CD4-positive, alpha-beta T cell treated with Interleukin-4 for 1 hour (primary cell): ENCODE measurements at regions not wholly inside any gene's neighbourhood (a gene's known extent, or its start where the extent isn't known, plus 50 kb on each side); places are given as distances from the start of the nearest gene placed in this dataset.

Experiments used
- DNase-seq, 2 donors: peaks; one replicate each; pipeline ENCODE4 v3.0.0-alpha.2; 2020 to 2022

GRCh38 chr14:71694591-71695530 is 237.4 kb upstream of the RGS6 start:
- DNase-seq, result no peak

GRCh38 chr14:71695611-71696350 is 236.4 kb upstream of the RGS6 start:
- DNase-seq, result no peak

DNA sequence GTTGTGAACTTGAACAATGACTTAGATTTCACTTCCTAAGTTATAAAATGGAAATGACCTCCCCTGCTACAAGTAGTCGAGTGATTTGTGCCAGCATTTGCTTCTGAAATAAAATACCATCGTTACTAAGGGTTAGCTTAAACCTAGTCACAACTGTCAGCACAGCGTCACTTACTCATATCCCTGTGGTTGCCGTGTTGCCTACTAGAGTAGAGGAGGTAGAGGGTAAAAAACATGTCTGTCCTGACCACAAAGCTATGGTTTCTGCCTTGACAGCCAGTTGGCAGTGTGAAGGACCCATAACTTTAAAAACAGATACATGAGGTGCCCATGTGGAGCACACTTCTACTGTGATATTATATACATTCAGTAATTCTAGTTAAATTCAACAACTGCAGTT is 234.2 kb upstream of the RGS6 start:
- DNase-seq, result peak in 1 of 2 donors; percentile 4

GRCh38 chr14:71698673-71699072 is 233.6 kb upstream of the RGS6 start:
- DNase-seq, result no peak

DNA sequence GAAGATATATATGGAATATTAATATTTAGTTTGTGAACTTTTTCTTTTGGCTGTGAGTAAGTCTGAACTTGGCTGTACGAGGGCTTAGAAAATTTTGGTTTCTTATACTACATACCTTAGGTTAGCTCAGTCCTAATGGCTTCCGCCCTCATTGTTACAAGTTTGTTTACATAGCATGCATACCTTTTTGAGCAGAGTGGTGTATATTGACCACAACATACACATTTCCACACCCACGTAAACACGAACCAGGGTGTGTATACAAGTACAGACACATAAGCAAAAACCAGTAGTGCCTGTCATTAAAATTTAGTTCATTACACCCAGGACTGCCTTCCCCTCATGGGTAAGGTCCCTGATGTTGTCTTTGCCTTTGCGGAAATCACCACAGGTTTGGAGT is 230.2 kb upstream of the RGS6 start:
- DNase-seq, result no peak

GRCh38 chr14:71702786-71703185 is 229.4 kb upstream of the RGS6 start:
- DNase-seq, result no peak

GRCh38 chr14:71703477-71703876 is 228.8 kb upstream of the RGS6 start:
- DNase-seq, result no peak

DNA sequence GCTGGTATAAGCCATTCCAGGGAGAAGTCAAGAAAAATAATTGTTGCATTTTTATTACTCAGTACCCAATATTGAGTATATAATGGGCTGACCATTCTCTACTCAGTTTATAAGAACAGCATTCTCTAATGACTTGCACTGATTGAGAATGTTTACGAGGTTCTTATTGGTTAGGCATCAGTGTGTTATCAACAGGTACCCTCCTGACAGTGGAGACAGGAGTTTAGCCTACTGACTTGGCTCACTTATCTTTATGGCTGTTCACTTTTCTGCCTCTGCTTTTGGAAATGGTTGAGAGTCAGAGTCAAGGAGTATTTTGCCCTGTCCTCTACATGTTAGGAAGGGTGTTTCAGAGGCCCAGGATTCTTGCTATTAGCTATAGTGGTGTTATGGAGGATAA is 228.0 kb upstream of the RGS6 start:
- no peak for DNase-seq

- no peak for DNase-seq
Observed at GRCh38 chr14:71705460-71705859, 226.8 kb upstream of the RGS6 start.

- DNase-seq, result no peak
Observed at GRCh38 chr14:71709076-71709475, 223.2 kb upstream of the RGS6 start.

- DNase-seq, result no peak
Observed at GRCh38 chr14:71709987-71710386, 222.2 kb upstream of the RGS6 start.

DNA sequence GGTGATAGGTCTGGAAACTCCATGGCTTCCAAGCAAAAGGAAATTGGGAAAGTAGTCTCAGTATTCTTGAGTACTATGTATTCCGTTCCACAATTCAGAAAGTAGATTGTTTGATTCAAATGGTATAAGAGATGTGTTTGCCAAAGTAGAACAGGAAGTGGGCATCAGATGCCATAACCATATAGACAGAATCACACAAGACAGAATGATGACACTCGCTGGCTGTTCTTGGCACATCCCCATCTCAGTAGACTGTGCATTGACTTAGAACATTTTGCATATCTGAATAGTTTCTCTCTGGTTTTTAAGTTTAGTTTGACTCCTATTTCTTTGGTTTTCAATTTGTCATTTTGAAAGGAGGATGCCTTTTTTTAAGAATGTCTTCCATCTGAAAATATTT is 221.1 kb upstream of the RGS6 start:
- DNase-seq, result no peak

DNA sequence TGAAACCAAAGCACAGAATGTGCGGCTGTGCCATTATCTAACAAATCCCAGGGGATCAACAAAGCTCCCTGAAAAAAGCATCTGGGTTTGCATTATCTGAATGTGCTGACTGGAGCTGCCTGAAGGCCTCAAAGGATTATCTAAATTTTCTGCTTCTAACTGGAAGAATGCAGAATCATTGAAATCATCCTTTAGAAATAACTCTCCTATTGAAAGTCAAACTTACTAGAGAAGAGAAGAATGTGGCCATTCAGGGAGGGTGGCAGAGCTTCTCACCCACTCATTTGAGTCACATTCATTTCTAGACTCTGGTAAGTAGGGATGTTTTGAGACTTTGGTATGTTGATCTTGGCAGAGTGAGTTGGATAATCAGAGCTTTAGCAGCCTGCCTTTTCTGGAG is 220.6 kb upstream of the RGS6 start:
- DNase-seq, result no peak

- no peak for DNase-seq
Observed at GRCh38 chr14:71712478-71712877, 219.8 kb upstream of the RGS6 start.

GRCh38 chr14:71713016-71713415 is 219.2 kb upstream of the RGS6 start:
- DNase-seq, result no peak

- no peak for DNase-seq
Observed at GRCh38 chr14:71713451-71713850, 218.8 kb upstream of the RGS6 start.

- no peak for DNase-seq
Observed at GRCh38 chr14:71714225-71714624, 218.0 kb upstream of the RGS6 start.

DNA sequence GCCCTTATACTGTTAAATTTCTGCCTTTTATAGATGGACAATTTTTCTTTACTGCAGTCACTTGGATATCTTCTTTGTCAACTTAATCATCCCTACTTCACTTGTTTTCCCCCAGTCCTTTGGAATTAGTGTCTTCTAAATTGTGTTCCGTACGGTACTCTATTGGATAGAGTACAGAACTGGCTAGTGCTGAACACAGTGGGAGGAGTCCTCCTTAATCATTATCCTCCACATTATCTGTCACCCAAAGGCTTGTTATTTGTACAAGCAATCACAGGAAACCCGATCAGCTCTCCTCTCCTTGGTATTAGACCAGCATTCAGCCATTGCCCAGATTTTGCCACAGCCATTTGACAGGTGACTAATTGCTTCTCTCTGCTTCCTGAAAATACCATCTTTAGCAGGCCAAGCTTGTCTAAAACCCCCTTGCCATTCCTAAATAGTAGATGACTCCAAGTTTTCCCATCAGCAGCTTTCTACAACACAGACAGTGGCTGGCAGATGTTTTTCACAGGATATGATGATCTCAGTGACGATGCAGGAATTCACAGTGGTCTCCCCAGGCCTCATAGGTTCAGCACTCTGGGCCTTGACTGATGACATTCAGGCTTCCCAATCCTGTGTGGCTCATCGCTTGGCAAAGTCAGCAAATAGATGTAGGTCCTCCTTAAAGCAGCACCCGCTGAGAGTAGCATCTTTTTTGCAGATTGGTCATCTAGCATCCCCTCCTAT is 216.0 kb upstream of the RGS6 start:
- no peak for DNase-seq

- DNase-seq, result no peak
Observed at GRCh38 chr14:71720978-71721624, 211.1 kb upstream of the RGS6 start.

DNA sequence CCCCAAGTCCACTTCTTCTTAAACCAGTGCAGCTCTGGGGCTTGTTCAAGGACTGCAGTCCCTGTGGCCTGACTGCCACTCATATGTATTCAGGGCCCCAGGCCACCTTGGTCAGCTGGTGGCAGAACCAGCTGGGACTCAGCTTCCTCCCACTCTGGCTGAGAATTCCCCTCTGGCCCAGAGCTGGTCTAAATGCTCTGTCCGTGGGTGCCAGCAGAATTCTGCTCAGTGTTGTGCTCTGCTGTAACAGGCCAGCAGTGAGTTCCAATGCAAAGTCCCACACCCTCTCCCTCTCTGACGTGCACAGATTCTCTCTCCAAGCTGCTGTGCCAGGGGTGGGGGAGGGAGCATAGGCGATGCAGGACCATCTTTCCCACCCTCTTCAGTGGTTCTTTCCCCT is 210.4 kb upstream of the RGS6 start:
- DNase-seq, result no peak

GRCh38 chr14:71722885-71723284 is 209.3 kb upstream of the RGS6 start:
- DNase-seq, result no peak

DNA sequence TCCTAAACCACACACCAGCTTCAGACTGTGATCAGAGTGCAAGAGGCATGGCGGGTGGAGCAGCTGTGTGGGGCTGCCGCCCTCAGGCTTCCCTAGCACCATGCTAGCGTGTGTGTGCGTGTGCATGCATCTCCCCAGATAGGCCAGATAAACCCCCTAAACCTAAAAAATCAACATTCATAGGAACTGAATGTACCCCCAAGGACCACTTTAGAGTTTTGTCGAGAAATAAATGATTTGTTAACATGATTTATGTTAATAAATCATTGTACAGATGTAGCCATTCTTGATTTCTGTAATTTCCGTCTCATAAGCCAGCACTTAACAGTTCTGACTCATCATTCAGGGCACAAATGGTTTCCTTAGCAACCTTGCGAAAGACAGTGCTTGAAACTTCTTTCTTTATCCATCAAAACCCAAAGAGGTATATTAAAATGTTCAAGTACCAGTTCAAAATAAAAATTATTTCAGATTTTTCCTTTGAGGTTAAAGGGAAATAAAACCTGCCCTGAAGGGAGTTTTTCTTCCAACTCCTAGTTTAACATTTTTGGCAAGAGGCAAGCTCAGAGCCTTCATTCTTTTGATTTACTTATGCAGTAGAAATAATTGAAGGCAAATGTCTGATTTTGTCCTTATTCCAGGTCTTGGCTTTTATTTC is 206.2 kb upstream of the RGS6 start:
- no peak for DNase-seq
